ENCODE measurements at regions not wholly inside any gene's neighbourhood (a gene's known extent, or its start where the extent isn't known, plus 50 kb on each side); places are given as distances from the start of the nearest gene placed in this dataset.

- no peak overlapping the region for H3K27ac ChIP-seq
- H3K4me3 ChIP-seq = no peak overlapping the region
- TF ChIP-seq EZH2 (IDR thresholded peaks at IDR 0.05) = no peak
- no peak for TF ChIP-seq FOXP2 (optimal IDR thresholded peaks at IDR 0.05; ENCODE audit: control extremely low read depth, extremely low read length, insufficient read depth)
- no peak for TF ChIP-seq POLR2AphosphoS5 (IDR thresholded peaks at IDR 0.05; ENCODE audit: borderline replicate concordance, low read depth, low read length)
- H3K9me3 ChIP-seq (ENCODE audit: low read depth, low read length) = no peaks in the 10 kb centered on the region
- H3K9ac ChIP-seq (ENCODE audit: insufficient read length) = no peak overlapping the region
- H3K36me3 ChIP-seq (ENCODE audit: insufficient read depth, low read length) = no peaks in the 10 kb centered on the region
- DNase-seq (ENCODE audit: low read depth, low spot score) = no peak
Measured at GRCh38 chr10:28872587-28873165, 195.4 kb downstream of the BAMBI start.

- Histone ChIP-seq H3K27ac (no peak overlapping the region), H3K9ac (ENCODE audit: insufficient read length) (no peak overlapping the region), H3K9me3 (ENCODE audit: low read depth, low read length) (no peaks in the 10 kb centered on the region), H3K4me3 (no peak overlapping the region), H3K36me3 (ENCODE audit: insufficient read depth, low read length) (no peaks in the 10 kb centered on the region)
- TF ChIP-seq POLR2AphosphoS5 (IDR thresholded peaks at IDR 0.05; ENCODE audit: borderline replicate concordance, low read depth, low read length) (no peak), EZH2 (IDR thresholded peaks at IDR 0.05) (no peak), FOXP2 (optimal IDR thresholded peaks at IDR 0.05; ENCODE audit: control extremely low read depth, extremely low read length, insufficient read depth) (no peak)
- DNase-seq (ENCODE audit: low read depth, low spot score) = no peak
Measured at GRCh38 chr10:28873540-28873939, 196.2 kb downstream of the BAMBI start.

GRCh38 chr10:28874210-28874609 lies 196.9 kb downstream of the BAMBI start:
- DNase-seq (ENCODE audit: low read depth, low spot score) = no peak
- H3K4me3 ChIP-seq = no peak overlapping the region
- TF ChIP-seq FOXP2 (optimal IDR thresholded peaks at IDR 0.05; ENCODE audit: control extremely low read depth, extremely low read length, insufficient read depth) = no peak
- TF ChIP-seq POLR2AphosphoS5 (IDR thresholded peaks at IDR 0.05; ENCODE audit: borderline replicate concordance, low read depth, low read length) = no peak
- no peak for TF ChIP-seq EZH2 (IDR thresholded peaks at IDR 0.05)
- H3K27ac ChIP-seq = no peak overlapping the region
- no peak overlapping the region for H3K9ac ChIP-seq (ENCODE audit: insufficient read length)
- no peaks in the 10 kb centered on the region for H3K9me3 ChIP-seq (ENCODE audit: low read depth, low read length)
- H3K36me3 ChIP-seq (ENCODE audit: insufficient read depth, low read length) = no peaks in the 10 kb centered on the region

GRCh38 chr10:28875549-28876081 lies 198.3 kb downstream of the BAMBI start:
- no peak overlapping the region for H3K4me3 ChIP-seq
- no peak overlapping the region for H3K27ac ChIP-seq
- H3K9me3 ChIP-seq (ENCODE audit: low read depth, low read length) = no peaks in the 10 kb centered on the region
- DNase-seq (ENCODE audit: low read depth, low spot score) = no peak
- TF ChIP-seq EZH2 (IDR thresholded peaks at IDR 0.05) (no peak), POLR2AphosphoS5 (IDR thresholded peaks at IDR 0.05; ENCODE audit: borderline replicate concordance, low read depth, low read length) (no peak), FOXP2 (optimal IDR thresholded peaks at IDR 0.05; ENCODE audit: control extremely low read depth, extremely low read length, insufficient read depth) (no peak)
- no peaks in the 10 kb centered on the region for H3K36me3 ChIP-seq (ENCODE audit: insufficient read depth, low read length)
- no peak overlapping the region for H3K9ac ChIP-seq (ENCODE audit: insufficient read length)

GRCh38 chr10:28878236-28878970 lies 201.1 kb downstream of the BAMBI start:
- Histone ChIP-seq H3K9ac (ENCODE audit: insufficient read length) (no peak overlapping the region), H3K36me3 (ENCODE audit: insufficient read depth, low read length) (no peaks in the 10 kb centered on the region), H3K4me3 (no peak overlapping the region), H3K9me3 (ENCODE audit: low read depth, low read length) (no peaks in the 10 kb centered on the region), H3K27ac (no peak overlapping the region)
- DNase-seq (ENCODE audit: low read depth, low spot score) = no peak
- TF ChIP-seq EZH2 (IDR thresholded peaks at IDR 0.05) (no peak), FOXP2 (optimal IDR thresholded peaks at IDR 0.05; ENCODE audit: control extremely low read depth, extremely low read length, insufficient read depth) (no peak), POLR2AphosphoS5 (IDR thresholded peaks at IDR 0.05; ENCODE audit: borderline replicate concordance, low read depth, low read length) (no peak)

- DNase-seq (ENCODE audit: low read depth, low spot score) = no peak
- Histone ChIP-seq H3K9ac (ENCODE audit: insufficient read length) (no peak overlapping the region), H3K36me3 (ENCODE audit: insufficient read depth, low read length) (no peaks in the 10 kb centered on the region), H3K9me3 (ENCODE audit: low read depth, low read length) (no peaks in the 10 kb centered on the region), H3K4me3 (no peak overlapping the region), H3K27ac (no peak overlapping the region)
- TF ChIP-seq POLR2AphosphoS5 (IDR thresholded peaks at IDR 0.05; ENCODE audit: borderline replicate concordance, low read depth, low read length) = no peak
- TF ChIP-seq FOXP2 (optimal IDR thresholded peaks at IDR 0.05; ENCODE audit: control extremely low read depth, extremely low read length, insufficient read depth) = no peak
- TF ChIP-seq EZH2 (IDR thresholded peaks at IDR 0.05) = no peak
Measured at GRCh38 chr10:28879246-28879645, 201.9 kb downstream of the BAMBI start.

GRCh38 chr10:28879875-28880682 lies 202.8 kb downstream of the BAMBI start:
- DNase-seq (ENCODE audit: low read depth, low spot score) = no peak
- no peak overlapping the region for H3K27ac ChIP-seq
- no peak overlapping the region for H3K9ac ChIP-seq (ENCODE audit: insufficient read length)
- TF ChIP-seq EZH2 (IDR thresholded peaks at IDR 0.05) (no peak), FOXP2 (optimal IDR thresholded peaks at IDR 0.05; ENCODE audit: control extremely low read depth, extremely low read length, insufficient read depth) (no peak), POLR2AphosphoS5 (IDR thresholded peaks at IDR 0.05; ENCODE audit: borderline replicate concordance, low read depth, low read length) (no peak)
- no peaks in the 10 kb centered on the region for H3K36me3 ChIP-seq (ENCODE audit: insufficient read depth, low read length)
- no peak overlapping the region for H3K4me3 ChIP-seq
- H3K9me3 ChIP-seq (ENCODE audit: low read depth, low read length) = no peaks in the 10 kb centered on the region

- no peak overlapping the region for H3K27ac ChIP-seq
- no peak overlapping the region for H3K9ac ChIP-seq (ENCODE audit: insufficient read length)
- no peaks in the 10 kb centered on the region for H3K9me3 ChIP-seq (ENCODE audit: low read depth, low read length)
- no peak for DNase-seq (ENCODE audit: low read depth, low spot score)
- no peaks in the 10 kb centered on the region for H3K36me3 ChIP-seq (ENCODE audit: insufficient read depth, low read length)
- TF ChIP-seq FOXP2 (optimal IDR thresholded peaks at IDR 0.05; ENCODE audit: control extremely low read depth, extremely low read length, insufficient read depth) = no peak
- TF ChIP-seq POLR2AphosphoS5 (IDR thresholded peaks at IDR 0.05; ENCODE audit: borderline replicate concordance, low read depth, low read length) = no peak
- no peak for TF ChIP-seq EZH2 (IDR thresholded peaks at IDR 0.05)
- no peak overlapping the region for H3K4me3 ChIP-seq
Measured at GRCh38 chr10:28880683-28880950, 203.3 kb downstream of the BAMBI start.
